Neural cell (in vitro differentiated cells): ENCODE measurements at regions not wholly inside any gene's neighbourhood (a gene's known extent, or its start where the extent isn't known, plus 50 kb on each side); places are given as distances from the start of the nearest gene placed in this dataset.

Experiments
- H2AFZ ChIP-seq: fragments of 200-600, 300-800 bp; sonication (generic), shearing (Covaris generic); 2 replicates; pipeline ENCODE4 v1.6.0; 2014; ENCODE audit warnings: low read depth, mild to moderate bottlenecking, antibody characterized with exemption, low read length, moderate library complexity
- H3F3A ChIP-seq: fragments of 200-600 bp; shearing (Covaris generic); 2 replicates; pipeline ENCODE4 v1.6.1; 2016; ENCODE audit warnings: mild to moderate bottlenecking, moderate library complexity, mixed read lengths, antibody characterized with exemption, low read length; ENCODE audit not compliant: insufficient read depth, poor library complexity, severe bottlenecking
- H3K27ac ChIP-seq: fragments of 200-600, 300-800 bp; sonication (generic), shearing (Covaris generic); 2 replicates; pipeline ENCODE4 v1.5.1; 2014; ENCODE audit warnings: mild to moderate bottlenecking, low read length, moderate library complexity
- H3K27me3 ChIP-seq: fragments of 300-800, 200-600 bp; sonication (generic), shearing (Covaris generic); 2 replicates; pipeline ENCODE4 v1.6.0; 2014; ENCODE audit warnings: mild to moderate bottlenecking, low read depth, low read length, moderate library complexity; ENCODE audit not compliant: insufficient read depth
- H3K36me3 ChIP-seq: fragments of 300-800, 200-600 bp; sonication (generic), shearing (Covaris generic); 2 replicates; pipeline ENCODE4 v1.5.1; 2014; ENCODE audit warnings: mild to moderate bottlenecking, antibody characterized with exemption, low read length, moderate library complexity; ENCODE audit not compliant: insufficient read depth
- H3K4me2 ChIP-seq: fragments of 300-800, 200-600 bp; sonication (generic), shearing (Covaris generic); 2 replicates; pipeline ENCODE4 v1.6.0; 2014; ENCODE audit warnings: mild to moderate bottlenecking, low read length
- H3K4me3 ChIP-seq: fragments of 300-800, 200-600 bp; sonication (generic), shearing (Covaris generic); 2 replicates; pipeline ENCODE4 v1.5.1; 2014; ENCODE audit warnings: mild to moderate bottlenecking, low read length, moderate library complexity
- H3K79me2 ChIP-seq: fragments of 200-600 bp; shearing (Covaris generic); replicated peaks from 2 replicates; pipeline ENCODE4 v1.6.0; 2014; ENCODE audit warnings: mild to moderate bottlenecking, low read length, moderate library complexity; ENCODE audit not compliant: insufficient read depth
- H3K9ac ChIP-seq: fragments of 300-800, 200-600 bp; sonication (generic), shearing (Covaris generic); 2 replicates; pipeline ENCODE4 v1.6.1; 2016; ENCODE audit warnings: mild to moderate bottlenecking, low read length, mixed read lengths
- H3K9me2 ChIP-seq: fragments of 200-600 bp; shearing (Covaris generic); 2 replicates; pipeline ENCODE4 v1.6.1; 2016; ENCODE audit warnings: mild to moderate bottlenecking, low read length, mixed read lengths; ENCODE audit not compliant: insufficient read depth
- H3K9me3 ChIP-seq: fragments of 200-600, 300-800 bp; sonication (generic), shearing (Covaris generic); 2 replicates; pipeline ENCODE4 v1.6.1; 2016; ENCODE audit warnings: mild to moderate bottlenecking, mixed run types, low read length, moderate library complexity, mixed read lengths
- H4K20me1 ChIP-seq: fragments of 200-600 bp; shearing (Covaris generic); 2 replicates; pipeline ENCODE4 v1.6.1; 2016; ENCODE audit warnings: mild to moderate bottlenecking, mixed run types; ENCODE audit not compliant: insufficient read depth
- CTCF ChIP-seq: fragments of 450-650 bp; IDR thresholded peaks from 2 replicates; pipeline ENCODE4 v1.5.1; 2014; ENCODE audit warnings: antibody characterized with exemption, mild to moderate bottlenecking, moderate library complexity; ENCODE audit not compliant: poor library complexity, severe bottlenecking
- EP300 ChIP-seq: fragments of 450-650 bp; conservative IDR thresholded peaks from 2 replicates; pipeline ENCODE4 v1.6.1; 2014; ENCODE audit warnings: antibody characterized with exemption, mild to moderate bottlenecking, moderate library complexity; ENCODE audit not compliant: poor library complexity, severe bottlenecking
- EZH2 ChIP-seq: fragments of 200-600, 300-800 bp; shearing (Covaris generic), sonication (generic); IDR thresholded peaks from 2 replicates; pipeline ENCODE4 v1.6.1; 2014; ENCODE audit warnings: antibody characterized with exemption, low read length, borderline replicate concordance, mild to moderate bottlenecking; ENCODE audit not compliant: insufficient read depth, poor library complexity, severe bottlenecking
- MXI1 ChIP-seq: fragments of 450-650 bp; conservative IDR thresholded peaks from 2 replicates; pipeline ENCODE4 v1.6.1; 2014; ENCODE audit warnings: antibody characterized with exemption, mild to moderate bottlenecking; ENCODE audit not compliant: poor library complexity, severe bottlenecking
- POLR2AphosphoS5 ChIP-seq: IDR thresholded peaks from 2 replicates; pipeline ENCODE4 v1.6.1; 2012
- RAD21 ChIP-seq: fragments of 450-650 bp; conservative IDR thresholded peaks from 2 replicates; pipeline ENCODE4 v1.6.1; 2014; ENCODE audit warnings: antibody characterized with exemption, mild to moderate bottlenecking, moderate library complexity
- SMC3 ChIP-seq: fragments of 450-650 bp; conservative IDR thresholded peaks from 2 replicates; pipeline ENCODE4 v1.6.1; 2014; ENCODE audit warnings: antibody characterized with exemption, mild to moderate bottlenecking, moderate library complexity; ENCODE audit not compliant: poor library complexity
- TAF1 ChIP-seq: IDR thresholded peaks from 2 replicates; pipeline ENCODE4 v1.6.1; 2012; ENCODE audit warnings: low read depth
- TF ChIP-seq, protein P1 (sequence below): IDR thresholded peaks from 2 replicates; pipeline ENCODE4 v1.6.1; 2012; ENCODE audit warnings: borderline replicate concordance

DNA sequence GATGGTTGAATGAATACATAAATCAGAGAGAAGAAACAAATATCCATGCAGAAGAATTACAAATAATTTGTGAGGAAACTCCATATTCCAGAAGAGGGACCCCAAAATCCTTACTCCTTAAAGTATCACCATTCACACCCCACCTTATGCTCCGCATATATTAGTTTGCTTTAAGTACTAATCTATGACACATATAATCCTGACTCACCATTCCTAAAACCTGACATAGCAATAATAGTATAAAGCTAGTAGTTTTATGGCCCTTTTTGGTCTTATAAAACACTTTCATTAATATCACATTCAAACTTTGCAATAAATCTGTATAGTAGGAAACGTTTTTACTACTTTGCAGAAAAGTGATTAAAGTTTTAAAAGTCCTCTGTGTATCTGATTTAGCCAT is 719.0 kb upstream of the SLC39A10 start:
- Histone ChIP-seq H4K20me1 (no peaks in the 10 kb centered on the region), H3K4me3 (no peak overlapping the region), H3K79me2 (no peaks in the 10 kb centered on the region), H3K36me3 (no peaks in the 10 kb centered on the region), H3F3A (no peaks in the 10 kb centered on the region), H2AFZ (no peak overlapping the region), H3K27me3 (no peaks in the 10 kb centered on the region), H3K9me3 (no peaks in the 10 kb centered on the region), H3K9ac (no peak overlapping the region), H3K4me2 (no peak overlapping the region), H3K9me2 (no peaks in the 10 kb centered on the region), H3K27ac (no peak overlapping the region)
- no peak for TF ChIP-seq TAF1
- TF ChIP-seq MXI1, result no peak
- TF ChIP-seq EP300, result no peak
- no peak for TF ChIP-seq EZH2
- no peak for TF ChIP-seq POLR2AphosphoS5
- no peak for TF ChIP-seq SMC3
- TF ChIP-seq, protein P1, sequence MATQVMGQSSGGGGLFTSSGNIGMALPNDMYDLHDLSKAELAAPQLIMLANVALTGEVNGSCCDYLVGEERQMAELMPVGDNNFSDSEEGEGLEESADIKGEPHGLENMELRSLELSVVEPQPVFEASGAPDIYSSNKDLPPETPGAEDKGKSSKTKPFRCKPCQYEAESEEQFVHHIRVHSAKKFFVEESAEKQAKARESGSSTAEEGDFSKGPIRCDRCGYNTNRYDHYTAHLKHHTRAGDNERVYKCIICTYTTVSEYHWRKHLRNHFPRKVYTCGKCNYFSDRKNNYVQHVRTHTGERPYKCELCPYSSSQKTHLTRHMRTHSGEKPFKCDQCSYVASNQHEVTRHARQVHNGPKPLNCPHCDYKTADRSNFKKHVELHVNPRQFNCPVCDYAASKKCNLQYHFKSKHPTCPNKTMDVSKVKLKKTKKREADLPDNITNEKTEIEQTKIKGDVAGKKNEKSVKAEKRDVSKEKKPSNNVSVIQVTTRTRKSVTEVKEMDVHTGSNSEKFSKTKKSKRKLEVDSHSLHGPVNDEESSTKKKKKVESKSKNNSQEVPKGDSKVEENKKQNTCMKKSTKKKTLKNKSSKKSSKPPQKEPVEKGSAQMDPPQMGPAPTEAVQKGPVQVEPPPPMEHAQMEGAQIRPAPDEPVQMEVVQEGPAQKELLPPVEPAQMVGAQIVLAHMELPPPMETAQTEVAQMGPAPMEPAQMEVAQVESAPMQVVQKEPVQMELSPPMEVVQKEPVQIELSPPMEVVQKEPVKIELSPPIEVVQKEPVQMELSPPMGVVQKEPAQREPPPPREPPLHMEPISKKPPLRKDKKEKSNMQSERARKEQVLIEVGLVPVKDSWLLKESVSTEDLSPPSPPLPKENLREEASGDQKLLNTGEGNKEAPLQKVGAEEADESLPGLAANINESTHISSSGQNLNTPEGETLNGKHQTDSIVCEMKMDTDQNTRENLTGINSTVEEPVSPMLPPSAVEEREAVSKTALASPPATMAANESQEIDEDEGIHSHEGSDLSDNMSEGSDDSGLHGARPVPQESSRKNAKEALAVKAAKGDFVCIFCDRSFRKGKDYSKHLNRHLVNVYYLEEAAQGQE, result no peak
- no peak for TF ChIP-seq CTCF
- no peak for TF ChIP-seq RAD21

DNA sequence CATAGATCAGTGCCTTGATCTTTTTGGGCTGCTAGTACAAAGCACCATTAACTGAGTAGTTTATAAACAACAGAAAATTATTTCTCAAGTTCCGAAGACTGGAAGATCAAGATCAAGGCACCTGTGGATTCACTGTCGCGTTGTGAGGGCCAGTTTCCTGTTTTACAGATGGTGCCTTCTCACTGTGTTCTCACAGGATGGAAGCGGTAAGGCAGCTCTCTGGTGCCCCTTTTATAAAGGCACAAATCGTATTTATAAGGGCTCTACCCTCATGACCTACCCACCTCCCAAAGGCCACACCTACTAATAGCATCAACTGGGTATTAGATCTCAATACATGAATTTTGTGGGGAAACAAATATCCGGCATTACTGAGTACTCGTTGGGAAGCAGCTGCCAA is 729.5 kb upstream of the SLC39A10 start:
- Histone ChIP-seq H3K27me3 (no peaks in the 10 kb centered on the region), H3K79me2 (no peaks in the 10 kb centered on the region), H3K4me2 (no peak overlapping the region), H3K4me3 (no peak overlapping the region), H2AFZ (no peak overlapping the region), H3K27ac (no peak overlapping the region), H3K9me3 (no peaks in the 10 kb centered on the region), H3K36me3 (no peaks in the 10 kb centered on the region), H3K9ac (no peak overlapping the region), H3K9me2 (no peaks in the 10 kb centered on the region), H3F3A (no peaks in the 10 kb centered on the region), H4K20me1 (no peaks in the 10 kb centered on the region)
- no peak for TF ChIP-seq EP300
- no peak for TF ChIP-seq TAF1
- no peak for TF ChIP-seq MXI1
- no peak for TF ChIP-seq RAD21
- TF ChIP-seq EZH2, result no peak
- TF ChIP-seq SMC3, result no peak
- TF ChIP-seq, protein P1, result no peak
- no peak for TF ChIP-seq CTCF
- TF ChIP-seq POLR2AphosphoS5, result no peak
